Glutamatergic neuron (in vitro differentiated cells): ENCODE measurements at regions not wholly inside any gene's neighbourhood (a gene's known extent, or its start where the extent isn't known, plus 50 kb on each side); places are given as distances from the start of the nearest gene placed in this dataset.

ENCODE experiments used
- DNase-seq: peaks from one replicate; pipeline ENCODE4 v3.0.0; 2022
- H3K27ac Mint-ChIP-seq: one replicate; pipeline ENCODE4 v1.8.0; 2020; ENCODE audit warnings: mild to moderate bottlenecking, mixed read lengths, inconsistent platforms; ENCODE audit not compliant: unreplicated experiment
- H3K27me3 Mint-ChIP-seq: one replicate; pipeline ENCODE4 v1.8.0; 2020; ENCODE audit warnings: mild to moderate bottlenecking, moderate library complexity, mixed read lengths, inconsistent platforms; ENCODE audit not compliant: unreplicated experiment
- H3K36me3 Mint-ChIP-seq: one replicate; pipeline ENCODE4 v1.8.0; 2020; ENCODE audit warnings: mild to moderate bottlenecking, mixed read lengths, inconsistent platforms; ENCODE audit not compliant: unreplicated experiment
- H3K4me1 Mint-ChIP-seq: one replicate; pipeline ENCODE4 v1.8.0; 2020; ENCODE audit warnings: mild to moderate bottlenecking, low read depth, mixed read lengths, inconsistent platforms; ENCODE audit not compliant: unreplicated experiment
- H3K4me3 Mint-ChIP-seq: one replicate; pipeline ENCODE4 v1.8.0; 2020; ENCODE audit warnings: mild to moderate bottlenecking, mixed read lengths, inconsistent platforms; ENCODE audit not compliant: unreplicated experiment
- H3K9me3 Mint-ChIP-seq: one replicate; pipeline ENCODE4 v1.8.0; 2020; ENCODE audit warnings: mild to moderate bottlenecking, moderate library complexity, mixed read lengths, inconsistent platforms; ENCODE audit not compliant: unreplicated experiment
- TF ChIP-seq, protein P1 (sequence below): fragments of 200-600 bp; sonication (generic); IDR thresholded peaks from one replicate; pipeline ENCODE4 v1.5.0; 2021; ENCODE audit not compliant: partially characterized antibody, unreplicated experiment

DNA sequence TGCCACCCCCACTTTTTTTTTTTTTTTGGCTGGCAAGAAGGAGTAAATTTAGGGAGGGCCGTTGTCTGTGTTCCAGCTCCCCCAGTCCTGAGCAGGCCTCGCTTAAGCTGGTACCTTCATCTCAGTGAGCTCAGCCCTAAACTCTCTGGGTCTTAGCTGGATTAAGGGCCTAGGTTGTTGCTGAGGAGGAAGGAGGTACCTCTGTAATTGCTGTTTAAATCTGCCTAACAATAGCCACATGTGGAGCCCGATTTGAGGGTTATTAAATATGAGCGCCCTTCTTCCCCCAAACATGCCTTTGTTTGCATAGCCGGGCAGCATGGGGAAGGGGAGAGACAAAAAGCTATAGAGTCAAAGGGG is 179.0 kb upstream of the PITX1 start:
- Mint-ChIP-seq H3K4me1 (peaks cover 36% of the 10 kb centered on the region), H3K27ac (no peak overlapping the region), H3K4me3 (no peak overlapping the region), H3K9me3 (peaks cover 9% of the 10 kb centered on the region), H3K36me3 (no peaks in the 10 kb centered on the region), H3K27me3 (peaks cover 23% of the 10 kb centered on the region)
- DNase-seq, result no peak
- TF ChIP-seq, protein P1, sequence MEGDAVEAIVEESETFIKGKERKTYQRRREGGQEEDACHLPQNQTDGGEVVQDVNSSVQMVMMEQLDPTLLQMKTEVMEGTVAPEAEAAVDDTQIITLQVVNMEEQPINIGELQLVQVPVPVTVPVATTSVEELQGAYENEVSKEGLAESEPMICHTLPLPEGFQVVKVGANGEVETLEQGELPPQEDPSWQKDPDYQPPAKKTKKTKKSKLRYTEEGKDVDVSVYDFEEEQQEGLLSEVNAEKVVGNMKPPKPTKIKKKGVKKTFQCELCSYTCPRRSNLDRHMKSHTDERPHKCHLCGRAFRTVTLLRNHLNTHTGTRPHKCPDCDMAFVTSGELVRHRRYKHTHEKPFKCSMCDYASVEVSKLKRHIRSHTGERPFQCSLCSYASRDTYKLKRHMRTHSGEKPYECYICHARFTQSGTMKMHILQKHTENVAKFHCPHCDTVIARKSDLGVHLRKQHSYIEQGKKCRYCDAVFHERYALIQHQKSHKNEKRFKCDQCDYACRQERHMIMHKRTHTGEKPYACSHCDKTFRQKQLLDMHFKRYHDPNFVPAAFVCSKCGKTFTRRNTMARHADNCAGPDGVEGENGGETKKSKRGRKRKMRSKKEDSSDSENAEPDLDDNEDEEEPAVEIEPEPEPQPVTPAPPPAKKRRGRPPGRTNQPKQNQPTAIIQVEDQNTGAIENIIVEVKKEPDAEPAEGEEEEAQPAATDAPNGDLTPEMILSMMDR, result no peak

GRCh38 chr5:135212361-135213026 is 178.5 kb upstream of the PITX1 start:
- TF ChIP-seq, protein P1, result no peak

GRCh38 chr5:135211791-135212190 is 177.8 kb upstream of the PITX1 start:
- peak overlapping the region; percentile 71 for H3K27ac Mint-ChIP-seq
- peaks cover 23% of the 10 kb centered on the region for H3K27me3 Mint-ChIP-seq
- H3K4me1 Mint-ChIP-seq, result peaks cover 36% of the 10 kb centered on the region
- TF ChIP-seq, protein P1, result no peak
- peaks cover 9% of the 10 kb centered on the region for H3K9me3 Mint-ChIP-seq
- no peak for DNase-seq
- no peaks in the 10 kb centered on the region for H3K36me3 Mint-ChIP-seq
- peak overlapping the region; percentile 6 for H3K4me3 Mint-ChIP-seq

More at GRCh38 chr5:135212361-135213026, 178.5 kb upstream of the PITX1 start:
- peaks cover 9% of the 10 kb centered on the region for H3K9me3 Mint-ChIP-seq
- H3K27ac Mint-ChIP-seq, result peak overlapping the region; percentile 38
- H3K4me3 Mint-ChIP-seq, result no peak overlapping the region
- no peaks in the 10 kb centered on the region for H3K36me3 Mint-ChIP-seq
- peaks cover 23% of the 10 kb centered on the region for H3K27me3 Mint-ChIP-seq
- DNase-seq, result no peak
- H3K4me1 Mint-ChIP-seq, result peaks cover 36% of the 10 kb centered on the region

DNA sequence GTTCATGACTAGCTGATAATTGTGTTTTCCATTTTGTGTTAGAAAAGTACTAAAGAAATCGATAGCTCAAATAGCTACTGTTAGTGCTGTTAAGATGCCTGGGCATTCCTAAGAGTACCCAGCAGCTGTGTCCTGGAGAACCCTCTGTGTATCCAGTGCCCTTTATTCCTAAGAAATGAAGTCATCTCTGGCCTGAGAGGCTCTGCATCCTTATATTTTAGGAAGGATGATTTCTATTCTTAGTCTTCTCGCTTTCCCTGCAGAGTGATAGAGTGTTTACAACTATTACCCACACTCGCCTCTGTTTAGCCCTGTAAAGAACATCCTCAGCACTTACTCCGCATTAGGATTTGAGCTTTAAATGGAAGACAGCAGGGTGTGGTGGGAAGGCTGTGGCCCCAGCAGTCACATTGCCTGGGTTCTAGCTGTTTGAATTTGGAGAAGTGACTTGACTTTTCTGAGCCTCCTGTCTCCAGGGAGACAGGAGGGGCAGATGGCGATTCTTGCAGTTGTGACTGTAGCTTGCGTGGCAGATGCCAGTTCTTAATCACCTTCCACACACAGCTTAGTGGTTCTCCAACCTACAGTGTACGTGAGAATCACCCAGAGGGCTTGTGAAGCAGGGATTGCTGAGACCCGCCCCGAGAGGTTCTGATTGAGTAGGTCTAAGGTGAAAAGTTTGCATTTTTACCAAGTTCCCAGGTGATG is 177.2 kb upstream of the PITX1 start:
- no peak for DNase-seq
- Mint-ChIP-seq H3K4me1 (peaks cover 36% of the 10 kb centered on the region), H3K27ac (peak overlapping the region; percentile 71), H3K27me3 (peaks cover 23% of the 10 kb centered on the region), H3K4me3 (peak overlapping the region; percentile 6), H3K36me3 (no peaks in the 10 kb centered on the region), H3K9me3 (peaks cover 9% of the 10 kb centered on the region)
- TF ChIP-seq, protein P1, result no peak
